Upper lobe of left lung (tissue), 4 donors: ENCODE measurements at regions not wholly inside any gene's neighbourhood (a gene's known extent, or its start where the extent isn't known, plus 50 kb on each side); places are given as distances from the start of the nearest gene placed in this dataset.

Experiments
- CTCF ChIP-seq, 6 experiments: fragments of 450-650 bp in 4 of 6; fragments of 200-600 bp in 2 of 6; sonication (generic) in 2 of 6; IDR thresholded peaks; one replicate each; pipeline ENCODE4 v1.5.1; 2016 to 2019; ENCODE audit warnings: antibody characterized with exemption in 6 of 6
- EP300 ChIP-seq, 4 donors: sonication (generic); formaldehyde crosslinking; IDR thresholded peaks; one replicate each; pipeline ENCODE4 v1.5.1; 2017; ENCODE audit warnings: antibody characterized with exemption in 4 of 4, control low read depth in 2 of 4
- POLR2A ChIP-seq, 4 donors: fragments of 450-650 bp; IDR thresholded peaks; one replicate each; pipeline ENCODE4 v1.5.1; 2016 to 2017; ENCODE audit warnings: antibody characterized with exemption in 4 of 4, mild to moderate bottlenecking in 2 of 4
- POLR2AphosphoS5 ChIP-seq, 2 donors: sonication (generic); formaldehyde crosslinking; IDR thresholded peaks; one replicate each; pipeline ENCODE4 v1.5.1; 2017; ENCODE audit warnings: antibody characterized with exemption in 2 of 2

DNA sequence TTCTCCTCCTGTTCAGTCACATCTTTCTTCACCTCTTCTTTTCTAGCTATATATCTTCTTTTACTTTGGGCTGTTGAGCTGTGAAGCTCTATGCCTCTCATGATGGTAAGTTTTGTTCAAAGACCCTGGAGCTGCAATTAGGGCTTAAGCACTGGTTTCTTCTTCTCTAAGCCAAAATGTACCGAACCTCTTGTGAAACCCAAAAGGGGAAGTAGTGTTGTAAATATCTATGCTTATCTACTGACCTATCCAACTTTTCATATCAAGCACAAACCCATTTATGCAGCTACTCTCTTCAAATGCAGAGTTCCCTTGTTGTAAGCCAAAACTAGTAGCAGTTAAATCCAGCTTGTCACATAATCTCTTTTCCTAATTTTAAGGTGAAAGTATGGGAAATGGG lies 123.6 kb upstream of the CD96 start:
- TF ChIP-seq POLR2AphosphoS5 (IDR thresholded peaks at IDR 0.05) (no peak), CTCF (IDR thresholded peaks at IDR 0.05) (no peak), EP300 (IDR thresholded peaks at IDR 0.05) (no peak), POLR2A (IDR thresholded peaks at IDR 0.05) (no peak)
